GM19463 (cell line): ENCODE measurements at regions not wholly inside any gene's neighbourhood (a gene's known extent, or its start where the extent isn't known, plus 50 kb on each side); places are given as distances from the start of the nearest gene placed in this dataset.

Experiments used
- ATAC-seq: cut with Tn5 transposase; IDR thresholded peaks from one replicate; pipeline ENCODE4 v1.9.1; 2021; ENCODE audit warnings: mild to moderate bottlenecking, moderate library complexity; ENCODE audit not compliant: unreplicated experiment

DNA sequence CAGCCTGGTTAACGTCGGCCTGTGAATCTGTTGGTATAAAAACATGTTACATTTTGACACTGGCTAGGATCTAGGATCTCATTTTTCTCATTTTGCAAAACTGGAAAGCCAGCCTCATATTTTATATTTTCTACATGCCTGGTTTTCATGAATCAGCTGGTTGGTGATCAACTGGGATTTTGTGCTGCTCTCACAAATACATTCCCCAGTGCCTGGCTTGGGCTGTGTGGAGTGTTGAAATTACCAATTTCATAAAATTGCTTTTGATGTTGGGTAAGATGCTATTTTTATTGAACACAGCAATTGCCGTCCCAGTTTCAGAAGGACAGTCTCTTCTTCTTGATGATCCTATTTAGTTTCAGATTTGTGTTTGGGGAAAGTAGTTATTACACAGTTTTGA lies 604.3 kb downstream of the TAFA4 start:
- ATAC-seq, result no peak

DNA sequence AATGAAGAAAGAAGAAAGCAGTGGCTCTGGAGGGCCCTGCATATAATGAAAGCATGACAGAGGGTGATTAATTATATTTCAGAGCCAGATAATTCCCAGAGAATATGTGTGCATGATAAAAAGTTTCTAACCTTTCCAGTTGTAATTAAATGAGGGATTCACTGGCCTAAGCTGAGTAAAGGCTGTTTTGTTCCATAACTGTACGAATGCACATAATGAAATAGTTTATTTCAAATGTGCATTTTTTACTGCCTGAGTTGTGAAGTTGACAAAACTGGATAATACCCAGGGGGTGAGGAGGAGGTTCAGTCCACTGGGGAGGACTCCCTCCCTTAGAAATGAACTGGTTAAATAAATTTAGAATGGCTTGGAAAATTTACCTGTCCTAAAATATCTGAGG lies 616.4 kb downstream of the TAFA4 start:
- no peak for ATAC-seq

DNA sequence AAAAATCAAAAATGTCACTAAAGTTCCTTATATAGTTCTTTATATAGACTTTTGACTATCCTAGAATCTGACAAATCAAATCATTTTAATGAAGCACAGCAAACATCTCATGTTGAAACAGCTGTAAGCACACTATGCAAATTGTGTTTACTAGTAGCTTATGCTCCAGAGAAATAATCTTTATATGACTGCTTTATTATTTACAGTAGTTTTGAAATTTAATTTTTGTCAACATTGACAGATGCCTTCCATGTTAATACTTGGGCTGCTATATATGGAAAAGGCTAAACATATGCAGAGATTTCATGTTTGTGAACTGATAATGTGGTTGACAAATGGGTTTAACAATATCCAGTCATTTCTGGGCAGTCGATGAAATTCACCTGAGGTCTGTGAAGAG lies 616.8 kb downstream of the TAFA4 start:
- no peak for ATAC-seq

DNA sequence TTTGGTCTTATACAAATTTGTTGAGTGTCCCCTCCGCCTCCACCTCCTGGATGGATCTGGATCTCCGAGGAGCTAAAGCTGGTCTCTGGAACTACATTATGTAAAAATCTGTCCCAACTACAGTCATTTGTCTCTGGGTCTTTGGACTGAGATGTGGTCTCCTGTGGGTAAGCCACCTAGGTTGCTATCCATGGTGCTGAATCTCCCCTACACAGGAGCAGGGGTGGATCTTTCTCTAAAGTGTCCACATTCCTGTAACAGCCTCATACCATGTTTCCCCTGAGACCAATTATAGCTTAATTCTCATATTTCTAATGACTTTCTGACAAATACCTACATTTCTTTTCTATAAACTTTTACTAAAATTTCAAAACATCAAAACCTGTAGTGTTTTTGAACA lies 625.8 kb downstream of the TAFA4 start:
- no peak for ATAC-seq

DNA sequence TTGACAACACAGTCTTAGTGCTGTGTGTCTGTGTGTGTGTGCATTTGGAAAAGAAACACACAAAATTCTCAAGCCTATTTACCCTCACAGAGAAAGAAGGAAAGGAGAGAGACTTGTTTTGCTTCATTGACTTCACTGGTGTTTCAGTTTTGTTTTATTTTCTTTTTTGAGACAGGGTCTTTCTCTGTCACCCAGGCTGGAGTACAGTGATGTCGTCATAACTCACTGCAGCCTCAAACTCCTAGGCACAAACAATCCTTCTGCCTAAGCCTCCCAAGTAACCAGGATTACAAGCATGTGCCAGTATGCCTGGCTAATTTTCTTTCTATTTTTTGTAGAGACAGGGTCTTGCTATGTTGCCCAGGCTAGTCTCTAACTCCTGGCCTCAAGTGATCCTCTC lies 636.9 kb downstream of the TAFA4 start:
- ATAC-seq, result no peak

DNA sequence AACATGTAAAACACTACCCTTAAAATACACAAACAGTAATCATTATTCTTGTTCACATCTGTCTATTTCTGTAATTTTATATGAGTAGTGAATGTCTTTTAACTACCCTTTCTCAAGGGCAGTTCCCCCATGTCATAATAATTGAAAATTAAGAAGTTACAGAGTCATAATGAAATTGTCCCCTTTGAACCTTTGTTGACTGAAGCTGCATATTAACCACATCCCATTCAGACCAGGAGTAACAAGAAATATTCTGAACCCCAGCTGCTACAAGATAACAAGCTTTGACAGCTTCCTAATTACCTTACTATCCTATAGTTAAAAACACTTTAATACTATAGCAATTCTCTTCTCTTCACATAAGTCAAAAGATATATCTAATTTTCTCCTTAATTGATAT lies 635.9 kb upstream of the SUCLG2 start:
- ATAC-seq, result no peak

DNA sequence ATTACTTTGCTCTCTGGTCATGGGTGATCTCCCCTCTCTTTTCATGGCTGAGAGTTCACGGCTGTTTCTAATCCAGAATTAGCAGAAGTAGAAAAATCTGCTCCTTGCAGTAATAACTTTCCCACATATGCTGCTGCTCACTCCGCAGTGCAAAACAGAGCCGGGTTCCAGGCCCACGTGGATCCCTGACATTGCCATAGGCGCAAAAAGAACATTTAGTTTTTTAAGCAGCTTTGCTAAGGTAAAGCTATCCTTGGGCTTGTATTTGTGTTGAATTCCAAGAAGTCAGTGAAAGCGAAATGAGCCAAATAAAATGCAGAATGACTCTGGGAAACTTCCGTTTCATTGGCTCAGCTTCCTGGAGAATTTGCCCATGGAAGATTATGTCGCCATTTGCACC lies 633.7 kb upstream of the SUCLG2 start:
- ATAC-seq, result no peak

DNA sequence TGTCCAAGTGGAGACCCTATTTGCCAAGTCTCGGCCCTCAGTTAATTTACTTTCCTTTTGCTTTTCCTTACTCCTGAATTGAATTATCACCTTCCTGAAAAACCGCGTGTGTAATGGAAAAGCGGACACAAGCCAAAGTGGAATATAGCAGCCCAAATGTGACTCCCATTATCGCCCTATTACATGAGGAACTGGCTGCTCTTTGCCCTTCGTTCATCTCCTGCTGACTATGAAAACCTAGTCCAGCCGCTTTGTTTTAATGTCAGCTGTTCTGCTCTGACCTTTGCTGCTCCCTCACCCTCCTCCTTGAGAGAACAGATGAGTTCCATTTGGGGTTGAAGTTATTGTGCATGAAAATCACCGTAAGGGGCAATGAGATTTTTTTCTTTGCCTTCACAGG lies 632.7 kb upstream of the SUCLG2 start:
- no peak for ATAC-seq

DNA sequence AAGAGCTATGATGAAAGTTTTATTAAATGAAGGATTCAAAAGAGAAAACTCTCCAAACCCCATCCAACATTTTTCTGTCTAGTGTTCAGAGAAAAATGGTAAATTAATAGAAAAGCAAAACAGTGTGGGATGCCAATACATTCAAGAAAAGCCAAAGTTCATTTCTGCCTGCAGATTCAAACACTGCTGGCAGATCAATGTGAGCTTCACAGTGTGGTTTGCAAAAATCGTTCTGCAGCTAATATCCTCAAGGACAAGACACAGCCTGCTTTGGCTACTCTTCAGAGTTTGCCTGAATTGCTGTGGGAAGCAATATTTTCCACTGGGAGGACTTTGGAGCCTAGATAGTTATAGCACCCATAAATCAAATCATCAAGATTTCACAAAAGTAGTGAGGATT lies 619.9 kb upstream of the SUCLG2 start:
- ATAC-seq, result no peak

DNA sequence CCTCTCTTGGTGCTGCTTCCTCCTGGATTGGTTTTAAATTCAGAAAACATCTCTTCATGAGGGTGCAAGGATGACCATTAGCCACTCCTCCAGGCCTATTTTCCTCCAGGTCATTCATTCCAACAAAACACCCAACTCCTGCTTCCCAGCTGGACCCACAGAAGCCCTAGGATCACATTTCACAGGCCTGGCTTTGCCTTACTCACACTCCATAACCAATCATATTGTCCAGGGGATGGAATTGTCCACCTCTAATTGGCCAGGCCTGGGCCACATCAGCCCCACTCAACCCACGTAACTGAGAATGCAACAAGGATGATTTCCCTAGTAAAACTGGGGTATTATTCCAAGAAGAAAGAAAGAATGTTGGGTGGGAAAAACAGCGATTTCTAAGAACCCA lies 616.7 kb upstream of the SUCLG2 start:
- ATAC-seq, result no peak

DNA sequence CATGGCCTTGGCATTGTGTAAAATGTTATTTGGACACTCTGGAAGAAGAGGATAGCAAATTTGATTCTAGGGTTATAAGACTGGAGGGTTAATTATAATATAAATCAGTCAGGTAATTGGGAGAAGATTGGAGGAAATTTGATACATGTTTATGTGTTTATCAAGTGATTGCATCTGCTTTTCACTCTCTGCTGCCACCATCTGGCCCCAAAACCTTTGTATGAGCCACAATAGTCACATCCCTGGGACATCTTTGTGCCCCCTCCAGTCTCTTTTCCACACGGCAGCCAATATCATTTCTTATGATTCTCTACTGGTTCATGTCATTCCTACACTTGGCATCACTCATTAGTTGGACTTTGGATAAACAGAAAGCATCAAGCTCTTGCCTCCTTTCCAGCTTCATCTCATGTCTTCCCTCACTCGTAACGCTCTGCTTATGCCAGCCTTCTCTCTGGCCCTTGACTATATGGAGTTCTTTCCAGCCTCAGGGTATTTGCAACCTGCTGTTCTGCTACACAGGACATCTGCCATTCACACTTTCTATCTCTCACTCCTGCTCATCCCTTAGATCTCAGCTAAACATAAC lies 602.3 kb upstream of the SUCLG2 start:
- no peak for ATAC-seq

DNA sequence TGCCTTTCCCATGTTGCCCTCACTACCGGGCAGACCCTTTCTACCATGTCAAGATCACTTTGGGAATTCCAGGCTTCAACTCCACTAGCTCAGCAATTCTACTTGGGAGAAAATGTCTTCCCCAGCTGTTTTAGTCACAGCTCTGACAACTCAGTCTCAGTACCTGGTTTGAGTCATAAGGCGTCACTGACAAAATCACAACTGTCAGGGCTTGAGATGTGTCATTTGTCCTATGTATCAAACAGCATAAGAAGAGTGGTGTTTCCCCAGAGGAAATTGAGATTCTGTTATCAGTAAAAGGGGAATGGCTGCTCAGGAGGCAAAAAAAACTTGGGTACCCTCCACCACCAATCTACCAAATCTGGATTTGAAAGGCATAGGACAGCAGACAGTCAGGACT lies 594.9 kb upstream of the SUCLG2 start:
- no peak for ATAC-seq

DNA sequence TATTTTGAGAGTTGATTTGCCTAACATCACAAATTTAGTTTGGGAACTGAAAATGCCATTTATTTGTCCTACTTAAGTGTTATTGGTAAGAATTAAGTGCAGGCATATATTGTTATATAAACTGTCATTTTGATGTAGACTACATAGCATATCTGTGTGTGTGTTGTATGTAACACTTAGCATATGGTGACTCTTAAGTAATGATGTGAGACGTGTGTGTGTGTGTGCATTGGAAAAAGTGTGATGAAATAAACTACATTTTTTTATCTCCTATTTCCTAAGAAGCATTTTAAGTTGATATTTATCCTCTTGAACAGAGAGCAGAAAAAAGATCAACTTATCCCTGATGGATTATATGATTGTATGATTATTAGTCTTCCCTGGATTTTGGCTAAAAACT lies 588.2 kb upstream of the SUCLG2 start:
- no peak for ATAC-seq

DNA sequence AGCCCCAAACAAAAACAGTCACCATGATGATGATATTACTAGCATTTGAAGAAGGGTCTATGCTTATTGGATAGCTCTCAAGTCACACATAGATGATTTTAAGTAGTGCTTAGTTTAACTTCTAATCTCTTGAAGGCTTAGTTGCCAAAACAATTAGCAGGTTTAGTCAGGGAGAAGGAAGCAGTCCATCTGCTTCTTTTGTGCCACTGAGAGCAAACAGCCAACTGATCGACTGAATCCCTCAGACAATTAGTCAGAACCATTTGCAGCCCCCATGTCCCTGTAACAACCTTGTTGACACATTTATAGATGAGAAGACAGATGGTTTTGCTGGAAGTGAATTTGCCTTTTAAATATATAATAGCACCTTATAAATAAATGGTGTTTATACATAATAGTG lies 585.1 kb upstream of the SUCLG2 start:
- no peak for ATAC-seq

DNA sequence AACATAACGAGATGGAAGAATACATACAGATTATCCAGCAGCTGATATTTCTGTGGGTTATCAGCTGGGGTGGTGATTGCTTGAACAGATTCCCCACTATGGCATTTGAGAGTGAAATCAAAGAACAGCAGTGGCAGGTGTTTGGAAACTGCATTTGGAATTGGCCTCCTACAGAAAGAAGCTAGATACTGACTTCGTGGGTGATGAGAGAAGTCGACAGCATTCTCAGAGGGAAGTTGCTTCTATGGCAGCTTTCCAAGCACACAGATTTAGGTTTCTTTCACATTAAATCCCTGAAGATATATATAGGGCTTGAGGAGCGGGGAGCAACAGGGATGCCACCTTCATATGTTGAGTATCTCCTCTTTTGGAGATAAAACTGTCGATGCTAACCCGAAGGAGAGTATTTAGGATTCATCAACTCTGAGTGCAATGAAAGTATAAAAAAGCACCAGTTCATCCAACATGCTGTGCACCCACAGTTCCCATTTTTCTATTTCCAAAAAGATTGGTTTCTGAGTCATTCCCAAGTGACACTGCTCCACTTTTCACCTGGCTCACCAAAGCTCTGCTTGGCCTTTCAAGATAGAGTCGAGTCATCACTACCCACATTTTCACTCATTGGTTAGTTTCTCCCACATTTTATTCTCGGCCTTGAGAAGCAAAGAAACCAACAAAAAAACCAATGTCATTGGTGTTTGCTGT lies 579.8 kb upstream of the SUCLG2 start:
- no peak for ATAC-seq

DNA sequence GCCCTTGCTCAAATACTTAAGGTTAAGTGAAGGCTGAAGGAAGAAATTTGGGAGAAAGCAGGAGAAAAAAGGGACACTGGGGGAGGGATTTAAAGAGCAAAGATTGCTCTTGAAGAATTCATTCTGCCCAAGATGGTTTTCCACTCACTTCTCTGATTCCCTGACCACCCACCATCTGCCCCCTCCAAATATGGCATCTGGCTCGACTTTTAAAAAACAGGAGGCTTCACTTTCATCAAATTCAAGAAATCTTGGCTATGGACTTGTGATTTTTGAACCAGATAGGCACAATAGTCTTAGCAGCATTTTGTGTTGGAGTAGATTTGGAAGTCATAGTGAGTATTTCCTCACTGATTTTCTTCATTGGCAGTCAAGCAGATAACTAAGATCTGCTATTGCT lies 574.4 kb upstream of the SUCLG2 start:
- no peak for ATAC-seq

DNA sequence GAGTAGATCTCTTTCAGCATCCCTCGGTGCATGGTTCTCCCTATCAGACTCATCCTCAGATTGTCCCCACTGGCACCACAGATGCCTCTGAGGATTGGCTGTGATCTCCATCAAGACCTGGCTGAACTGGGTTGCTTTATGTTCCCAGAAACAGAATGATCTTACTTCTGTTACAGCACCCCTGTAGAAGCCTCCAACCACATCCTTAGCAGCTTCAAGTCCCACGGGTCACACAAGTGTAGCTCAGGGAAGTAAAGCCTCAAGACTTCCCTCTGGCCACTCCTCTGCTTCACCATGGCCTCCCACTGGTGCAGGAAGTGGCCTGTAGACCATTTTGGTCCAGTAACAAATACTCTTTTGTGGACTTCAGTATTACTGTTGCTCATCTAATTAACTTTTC lies 566.4 kb upstream of the SUCLG2 start:
- no peak for ATAC-seq

DNA sequence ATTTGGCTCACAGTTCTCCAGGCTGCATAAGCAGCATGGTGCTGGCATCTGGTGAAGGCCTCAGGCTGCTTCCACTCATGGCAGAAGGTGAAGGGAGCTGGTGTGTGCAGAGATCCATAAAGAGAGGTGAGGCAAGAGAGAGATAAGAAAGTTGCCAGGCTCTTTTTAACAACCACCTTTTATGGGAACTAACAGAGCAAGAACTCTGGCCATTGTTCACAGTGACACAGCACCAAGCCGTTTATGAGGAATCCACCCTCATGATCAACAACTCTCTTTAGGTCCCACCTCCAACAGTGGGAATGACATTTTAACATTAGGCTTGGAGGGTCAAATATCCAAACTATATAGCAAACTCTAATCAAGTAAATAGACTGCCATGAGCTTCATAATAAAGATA lies 557.2 kb upstream of the SUCLG2 start:
- no peak for ATAC-seq

DNA sequence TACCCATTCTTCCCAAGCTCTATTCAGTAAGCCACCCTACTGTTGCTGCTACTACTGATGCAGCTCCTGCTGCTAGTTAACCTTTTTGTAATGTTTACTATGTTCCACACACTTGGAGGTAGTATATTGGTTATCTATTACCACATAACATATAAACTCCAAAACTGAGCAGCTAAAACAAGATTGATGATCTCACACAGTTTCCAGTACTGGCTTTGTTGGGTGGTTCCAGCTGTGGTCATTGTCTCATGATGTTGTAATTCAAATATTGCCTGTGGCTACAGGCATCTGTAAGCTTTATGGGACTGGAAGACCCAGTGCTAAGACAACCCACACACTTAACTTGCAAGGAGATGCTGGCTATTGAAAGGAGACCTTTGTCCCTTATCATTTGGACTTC lies 556.2 kb upstream of the SUCLG2 start:
- no peak for ATAC-seq

DNA sequence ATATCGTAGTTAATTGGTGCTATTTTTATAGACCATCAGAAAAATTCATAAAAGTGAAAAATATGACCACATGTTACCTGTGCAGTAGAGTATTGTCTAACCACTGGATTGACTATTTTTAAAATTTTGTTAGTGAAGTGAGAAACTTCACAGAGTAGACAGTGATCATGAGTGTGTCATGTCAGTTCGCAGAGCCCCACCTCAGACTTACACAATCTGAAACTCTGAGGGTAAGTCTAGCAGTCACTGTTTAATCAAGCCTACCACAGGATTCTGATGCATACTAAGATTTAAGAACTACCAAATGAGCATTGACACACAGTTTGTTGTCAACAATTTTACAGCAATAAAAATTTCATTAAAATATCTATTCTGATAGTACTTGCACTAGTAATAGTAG lies 552.9 kb upstream of the SUCLG2 start:
- no peak for ATAC-seq

DNA sequence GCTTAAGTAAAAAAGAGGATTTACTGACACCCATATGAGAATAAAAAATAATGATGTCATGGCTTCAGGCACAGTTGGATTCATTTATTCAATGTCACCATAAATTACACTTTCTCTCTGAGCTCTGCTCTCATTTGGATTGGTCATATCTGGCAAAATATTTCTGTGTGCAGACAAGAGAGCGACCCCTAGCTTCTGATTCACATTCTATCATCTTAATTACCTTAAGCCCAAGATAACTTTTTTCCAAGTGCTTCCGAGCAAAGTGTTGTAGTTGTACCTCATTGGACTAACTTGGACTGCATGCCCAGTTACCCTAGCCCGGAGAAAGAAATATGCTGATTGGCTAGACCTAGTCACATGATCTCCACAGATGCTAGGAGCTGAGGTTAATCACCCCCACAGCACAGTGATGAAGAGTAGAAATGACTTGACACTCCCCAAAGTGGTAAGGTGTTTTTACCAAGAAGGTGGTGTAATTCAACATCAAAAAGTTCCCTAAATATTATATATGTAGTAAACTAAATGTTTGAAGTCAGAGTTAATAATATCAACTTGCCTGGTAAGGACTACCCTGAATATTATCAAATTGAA lies 552.2 kb upstream of the SUCLG2 start:
- ATAC-seq, result no peak

DNA sequence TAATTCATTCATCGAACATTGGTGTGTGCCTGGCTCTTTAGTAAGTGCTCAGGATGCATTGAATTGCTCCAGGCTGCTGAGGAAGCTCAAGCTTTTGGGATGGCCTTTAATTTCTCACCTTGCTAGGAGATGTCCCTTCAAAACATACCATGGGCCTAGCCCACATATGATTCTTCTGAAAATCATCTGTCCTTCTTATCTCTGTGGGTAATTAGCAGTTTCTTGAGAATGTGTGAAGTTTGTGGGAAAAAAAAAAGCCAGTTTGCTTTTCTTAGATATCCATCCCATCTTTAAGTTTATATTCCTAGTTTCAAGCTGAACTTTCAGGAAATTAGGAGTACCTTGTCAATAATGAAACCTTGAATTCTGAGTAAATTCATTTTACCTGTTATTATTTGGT lies 532.3 kb upstream of the SUCLG2 start:
- ATAC-seq, result no peak

DNA sequence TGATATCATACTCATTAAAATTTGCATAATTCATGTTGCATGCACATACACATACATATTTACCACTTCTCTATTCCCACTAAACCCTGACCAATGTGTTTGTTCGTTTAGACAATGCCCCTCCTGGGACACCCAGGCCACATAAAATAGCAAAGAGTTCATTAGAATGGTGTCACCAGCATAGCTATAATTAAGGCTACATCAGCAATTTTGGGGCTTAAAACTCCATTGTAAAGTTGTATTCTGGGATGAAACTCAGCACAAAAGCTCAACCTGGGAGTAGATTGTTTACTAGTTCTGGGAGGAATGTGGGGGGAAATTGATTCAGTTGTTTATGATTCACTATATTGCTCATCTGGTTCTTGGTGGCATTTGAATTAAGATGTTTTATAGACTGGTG lies 522.2 kb upstream of the SUCLG2 start:
- no peak for ATAC-seq
